ENCODE measurements at regions not wholly inside any gene's neighbourhood (a gene's known extent, or its start where the extent isn't known, plus 50 kb on each side); places are given as distances from the start of the nearest gene placed in this dataset.

DNA sequence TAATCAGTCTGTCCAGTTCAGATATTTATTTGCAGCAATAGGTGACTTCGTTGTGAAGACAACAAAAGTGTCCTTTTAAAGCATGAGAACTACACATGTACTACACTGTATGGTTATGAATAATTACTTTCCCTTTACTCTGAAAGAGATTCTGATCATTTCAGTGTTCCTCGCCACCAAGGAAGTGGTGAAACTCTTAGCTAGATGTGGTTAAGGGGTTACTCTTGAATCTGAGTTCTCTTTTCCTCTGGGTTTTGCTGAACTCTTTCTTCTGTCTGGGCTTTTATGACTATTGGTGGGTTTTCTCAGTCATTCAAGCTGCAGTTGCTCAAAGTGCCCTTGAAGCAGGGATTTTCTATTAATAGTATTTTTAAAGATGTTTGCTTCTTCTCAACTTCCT, 127.9 kb upstream of the SEM1 start:
- DNase-seq (ENCODE audit: low read depth): no peak
- no peak for TF ChIP-seq CTCF (IDR thresholded peaks at IDR 0.05; ENCODE audit: control insufficient read depth, extremely low read depth, insufficient read depth)
- H3K4me3 ChIP-seq (ENCODE audit: low read depth, low read length): no peak overlapping the region

DNA sequence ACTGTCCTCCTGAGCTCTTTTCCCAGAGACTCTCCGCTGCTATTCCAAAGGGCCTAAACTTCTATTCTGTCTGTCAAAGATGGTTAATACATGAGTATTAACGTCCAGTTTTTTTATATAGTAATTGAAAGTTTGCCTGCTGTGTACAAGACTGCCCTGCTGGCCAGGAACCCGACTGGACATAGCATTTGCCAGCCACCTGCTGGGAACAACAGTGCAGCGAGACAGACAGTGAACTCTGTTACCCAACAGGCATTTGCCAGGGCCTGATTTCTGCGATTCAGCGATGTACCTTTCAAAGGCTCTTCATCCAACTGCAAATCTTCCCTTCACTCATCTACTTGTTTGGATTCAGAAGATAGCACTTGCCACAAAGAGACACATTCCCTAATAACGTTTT, 128.8 kb upstream of the SEM1 start:
- TF ChIP-seq CTCF (IDR thresholded peaks at IDR 0.05; ENCODE audit: control insufficient read depth, extremely low read depth, insufficient read depth): no peak
- DNase-seq (ENCODE audit: low read depth): no peak
- no peak overlapping the region for H3K4me3 ChIP-seq (ENCODE audit: low read depth, low read length)

DNA sequence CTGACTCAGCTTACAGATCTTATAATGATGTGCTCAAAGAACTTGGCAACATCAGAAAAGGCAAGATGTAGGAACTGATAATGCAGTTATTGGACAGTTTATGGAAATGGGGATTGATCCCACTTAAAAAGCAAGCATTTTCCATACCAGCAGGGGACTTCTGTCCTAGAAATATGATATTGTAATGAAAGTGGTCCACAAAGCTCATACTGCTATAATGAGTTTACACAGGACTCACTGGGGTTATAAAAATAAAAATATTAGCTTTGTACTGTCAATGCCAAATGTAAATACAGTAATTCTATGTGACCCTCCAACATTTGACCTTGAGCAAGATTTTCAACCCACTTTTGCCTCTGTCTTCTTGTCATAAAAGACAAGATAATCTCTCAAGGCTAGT, 145.5 kb upstream of the SEM1 start:
- no peak for DNase-seq (ENCODE audit: low read depth)
- H3K4me3 ChIP-seq (ENCODE audit: low read depth, low read length): no peak overlapping the region
- TF ChIP-seq CTCF (IDR thresholded peaks at IDR 0.05; ENCODE audit: control insufficient read depth, extremely low read depth, insufficient read depth): no peak

GRCh38 chr7:96855691-96856090, 146.0 kb upstream of the SEM1 start:
- no peak for TF ChIP-seq CTCF (IDR thresholded peaks at IDR 0.05; ENCODE audit: control insufficient read depth, extremely low read depth, insufficient read depth)
- DNase-seq (ENCODE audit: low read depth): no peak

DNA sequence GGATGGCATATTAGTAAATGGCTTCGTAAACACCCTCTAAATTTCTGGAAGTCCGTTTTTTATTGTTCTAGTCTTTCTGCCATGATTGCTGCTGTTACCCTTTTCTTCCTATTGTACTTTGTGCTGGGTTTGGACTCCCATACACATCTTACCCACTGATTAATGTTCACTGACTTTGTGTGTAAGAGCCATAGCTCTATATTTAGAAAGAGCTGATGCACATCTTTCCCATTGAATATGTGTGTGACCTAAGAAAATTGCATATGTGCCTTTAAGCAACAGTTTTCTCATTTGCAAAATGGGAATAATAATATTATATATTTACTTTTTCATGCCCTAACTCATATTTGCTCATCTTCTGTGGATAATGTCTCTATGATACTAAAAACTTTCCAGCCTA, 135.8 kb upstream of the DLX6 start:
- no peak overlapping the region for H3K4me3 ChIP-seq (ENCODE audit: low read depth, low read length)
- TF ChIP-seq CTCF (IDR thresholded peaks at IDR 0.05; ENCODE audit: control insufficient read depth, extremely low read depth, insufficient read depth): no peak
- no peak for DNase-seq (ENCODE audit: low read depth)

More at GRCh38 chr7:96855691-96856090, 146.0 kb upstream of the SEM1 start:
- H3K4me3 ChIP-seq (ENCODE audit: low read depth, low read length): no peak overlapping the region

DNA sequence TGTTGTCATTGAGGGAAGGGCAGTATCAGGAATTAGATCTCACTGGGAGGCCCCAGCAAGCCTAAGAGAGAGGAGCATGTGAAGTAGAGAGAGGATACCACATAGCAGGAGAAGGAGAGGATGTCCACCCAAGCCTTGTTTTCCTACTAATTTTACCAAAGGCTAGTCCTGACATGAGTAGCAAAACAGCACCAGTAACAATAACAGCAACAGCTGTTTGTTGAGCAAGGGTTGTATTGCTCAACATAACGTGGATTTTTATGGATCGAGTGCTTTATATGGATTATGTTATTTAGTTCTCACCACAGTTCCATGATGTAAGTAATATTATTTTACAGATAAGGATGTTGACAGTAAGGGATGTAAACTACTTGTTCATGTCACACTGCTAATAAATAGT, 135.2 kb upstream of the DLX6 start:
- no peak for DNase-seq (ENCODE audit: low read depth)
- TF ChIP-seq CTCF (IDR thresholded peaks at IDR 0.05; ENCODE audit: control insufficient read depth, extremely low read depth, insufficient read depth): no peak
- H3K4me3 ChIP-seq (ENCODE audit: low read depth, low read length): no peak overlapping the region

GRCh38 chr7:96870934-96871333, 134.4 kb upstream of the DLX6 start:
- DNase-seq (ENCODE audit: low read depth): no peak
- H3K4me3 ChIP-seq (ENCODE audit: low read depth, low read length): no peak overlapping the region
- TF ChIP-seq CTCF (IDR thresholded peaks at IDR 0.05; ENCODE audit: control insufficient read depth, extremely low read depth, insufficient read depth): no peak

Measured in LNCaP clone FGC (cell line).